Retinal pigment epithelial cell (primary cell): ENCODE measurements at regions not wholly inside any gene's neighbourhood (a gene's known extent, or its start where the extent isn't known, plus 50 kb on each side); places are given as distances from the start of the nearest gene placed in this dataset.
"Not testable (repeated sequence)": the region's sequence is repeated elsewhere in the genome, so short reads cannot be mapped to it uniquely, and the experiment has no call there.

ENCODE experiments used
- DNase-seq: peaks from one replicate; pipeline ENCODE4 v3.0.0-alpha.2; 2010; ENCODE audit warnings: low read depth
- H3K4me3 ChIP-seq: 2 replicates; pipeline ENCODE4 v1.5.1; 2011; ENCODE audit warnings: mild to moderate bottlenecking, low read length, control low read depth, moderate library complexity

DNA sequence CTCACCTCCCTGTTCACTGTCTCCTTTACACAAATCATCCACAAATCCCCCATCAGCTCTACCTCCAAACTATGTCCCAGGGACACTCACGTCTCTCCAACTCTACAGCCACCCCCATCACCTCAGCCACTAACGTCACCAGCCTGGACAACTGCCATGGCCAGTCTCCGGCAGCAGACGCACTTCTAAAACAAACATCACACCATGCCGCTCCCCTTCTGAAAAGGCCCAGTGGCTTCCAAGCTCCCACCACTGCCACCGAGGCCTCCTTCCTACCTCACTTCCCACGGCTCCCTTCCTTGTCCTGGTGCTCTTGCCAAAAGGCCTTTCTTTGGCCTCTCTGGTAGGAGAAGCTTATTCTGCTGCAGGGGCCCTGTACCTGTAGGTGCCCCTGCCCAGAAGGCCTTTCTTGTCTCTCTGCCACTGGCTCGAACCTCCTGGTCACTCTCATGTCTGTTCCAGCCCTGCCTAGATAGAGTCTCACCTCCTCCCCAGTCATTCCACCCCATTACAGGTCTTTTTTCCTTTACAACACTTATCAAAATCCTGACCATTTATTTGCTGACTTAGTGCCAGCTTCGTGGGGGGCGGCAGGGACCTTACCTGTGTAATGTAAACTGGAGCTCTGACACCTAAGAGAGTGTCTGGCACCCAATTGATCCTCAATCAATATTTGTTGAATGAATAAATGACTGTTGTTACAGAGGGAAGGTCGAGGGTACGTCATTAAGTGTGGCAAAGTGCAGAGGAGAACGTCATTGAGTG is 304.2 kb downstream of the GOLGA6L6 start:
- not testable (repeated sequence) for H3K4me3 ChIP-seq

DNA sequence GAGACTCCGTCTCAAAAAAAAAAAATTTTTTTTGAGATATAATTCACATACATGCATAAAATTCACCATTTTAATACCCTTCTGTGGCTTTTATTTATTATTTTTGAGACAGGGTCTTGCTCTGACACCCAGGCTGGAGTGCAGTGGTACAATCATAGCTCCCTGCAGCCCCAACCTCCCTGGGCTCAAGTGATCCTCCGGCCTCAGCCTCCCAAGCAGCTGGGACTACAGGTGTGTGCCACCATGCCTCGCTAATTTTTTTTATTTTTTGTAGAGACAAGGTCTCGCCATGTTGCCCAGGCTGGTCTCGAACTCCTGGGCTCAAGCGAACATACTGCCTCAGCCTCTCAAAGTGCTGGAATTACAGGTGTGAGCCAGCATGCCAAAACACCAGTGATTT is 305.9 kb downstream of the GOLGA6L6 start:
- not testable (repeated sequence) for H3K4me3 ChIP-seq, DNase-seq

More for the DNA sequence above, 304.2 kb downstream of the GOLGA6L6 start:
- DNase-seq, result not testable (repeated sequence)

GRCh38 chr15:20234006-20234540 is 307.5 kb downstream of the GOLGA6L6 start:
- DNase-seq, H3K4me3 ChIP-seq: not testable (repeated sequence)

GRCh38 chr15:20232457-20232856 is 309.1 kb downstream of the GOLGA6L6 start:
- not testable (repeated sequence) for DNase-seq, H3K4me3 ChIP-seq

GRCh38 chr15:20230656-20231055 is 310.9 kb downstream of the GOLGA6L6 start:
- not testable (repeated sequence) for DNase-seq, H3K4me3 ChIP-seq

- DNase-seq, H3K4me3 ChIP-seq: not testable (repeated sequence)
Measured at GRCh38 chr15:20228791-20229190, 312.8 kb downstream of the GOLGA6L6 start.

DNA sequence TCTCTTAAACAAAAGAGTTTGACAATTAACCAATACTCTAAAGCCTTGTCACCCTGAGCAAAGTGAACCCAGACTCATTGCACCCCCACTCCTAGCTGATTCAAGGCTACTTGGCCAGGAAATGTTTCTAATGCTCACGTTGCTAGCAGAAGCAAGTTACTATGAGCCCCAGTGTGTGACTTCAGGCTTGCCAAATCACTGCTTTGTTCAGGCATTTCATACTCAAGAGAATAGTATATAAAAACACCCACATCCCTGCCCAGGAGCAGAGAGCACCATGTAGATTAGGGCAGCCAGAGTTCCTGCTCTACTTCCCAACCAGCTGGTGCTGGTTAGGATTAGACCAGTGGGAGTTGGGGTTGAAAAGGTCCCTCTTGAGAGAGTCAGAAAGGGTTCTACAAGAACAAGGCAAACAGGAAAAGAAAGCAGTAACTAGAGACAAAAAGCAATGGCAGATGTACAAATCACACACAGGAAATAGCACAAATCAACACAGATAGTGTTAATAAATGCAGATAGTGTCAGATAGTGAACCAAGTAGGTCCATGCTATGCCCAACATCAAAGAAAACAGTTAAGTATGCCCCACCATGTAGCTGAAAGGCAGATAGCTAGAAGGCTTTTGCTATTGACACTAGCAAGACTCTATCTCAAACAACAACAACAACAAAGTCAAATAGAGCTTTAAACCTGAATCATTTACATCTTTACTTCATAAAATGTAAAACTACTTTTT is 314.3 kb downstream of the GOLGA6L6 start:
- H3K4me3 ChIP-seq, DNase-seq: not testable (repeated sequence)

DNA sequence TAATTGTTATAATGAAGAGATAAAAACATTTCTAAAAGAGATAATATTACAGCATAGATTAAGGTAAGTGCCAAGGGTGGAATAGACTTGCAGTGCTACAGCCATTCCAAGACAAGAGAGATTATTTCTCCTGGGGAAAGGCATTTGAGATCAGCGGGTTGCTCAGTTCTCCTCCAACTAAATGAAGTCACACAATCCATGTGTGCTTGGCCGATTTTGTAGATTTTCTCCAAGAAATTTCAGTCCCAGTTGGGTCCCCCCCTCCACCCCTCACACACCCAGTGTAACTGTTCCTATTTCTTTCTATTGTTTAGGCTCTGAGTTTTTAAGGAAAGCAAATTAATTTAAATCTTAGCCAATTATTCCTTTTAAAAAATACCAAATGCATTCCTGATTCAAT is 315.1 kb downstream of the GOLGA6L6 start:
- H3K4me3 ChIP-seq, DNase-seq: not testable (repeated sequence)

GRCh38 chr15:20221063-20221462 is 320.5 kb downstream of the GOLGA6L6 start:
- H3K4me3 ChIP-seq, DNase-seq: not testable (repeated sequence)

DNA sequence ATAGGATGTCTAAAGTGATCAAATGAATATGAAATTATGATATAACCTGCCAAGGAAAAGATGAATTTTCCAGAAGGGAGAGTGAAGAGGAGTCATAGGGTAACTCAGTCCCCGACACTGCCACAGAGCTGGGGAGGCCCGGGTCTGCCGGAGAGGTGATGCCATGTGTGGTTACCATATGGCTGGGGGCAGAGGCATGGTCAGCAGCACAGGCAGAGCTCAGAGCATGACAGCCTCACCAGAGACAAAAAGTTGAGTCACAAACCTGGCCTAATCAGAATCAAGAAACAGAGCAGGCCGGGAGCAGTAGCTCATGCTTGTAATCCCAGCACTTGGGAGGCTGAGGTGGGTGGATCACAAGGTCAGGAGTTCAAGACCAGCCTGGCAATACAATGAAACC is 322.4 kb downstream of the GOLGA6L6 start:
- not testable (repeated sequence) for DNase-seq, H3K4me3 ChIP-seq

DNA sequence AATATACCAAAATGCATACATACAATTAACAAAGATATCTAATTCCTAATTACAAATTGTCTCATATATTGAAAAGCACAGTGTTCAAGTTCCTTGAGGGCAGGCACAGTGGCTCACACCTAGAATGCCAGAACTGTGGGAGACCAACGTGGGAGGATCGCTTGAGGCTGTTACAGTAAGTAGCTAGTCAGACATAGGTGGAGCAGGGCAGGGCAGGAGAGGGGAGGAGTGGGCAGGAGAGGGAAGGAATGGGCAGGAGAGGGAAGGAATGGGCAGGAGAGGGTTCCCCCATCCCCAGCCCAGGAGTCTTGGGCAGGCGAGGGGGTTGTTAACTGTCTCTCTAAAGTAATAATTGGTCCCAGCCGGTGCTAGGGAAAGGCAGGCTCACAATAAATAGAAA is 325.9 kb downstream of the GOLGA6L6 start:
- DNase-seq, H3K4me3 ChIP-seq: not testable (repeated sequence)

GRCh38 chr15:20214101-20214500 is 327.5 kb downstream of the GOLGA6L6 start:
- not testable (repeated sequence) for DNase-seq, H3K4me3 ChIP-seq

DNA sequence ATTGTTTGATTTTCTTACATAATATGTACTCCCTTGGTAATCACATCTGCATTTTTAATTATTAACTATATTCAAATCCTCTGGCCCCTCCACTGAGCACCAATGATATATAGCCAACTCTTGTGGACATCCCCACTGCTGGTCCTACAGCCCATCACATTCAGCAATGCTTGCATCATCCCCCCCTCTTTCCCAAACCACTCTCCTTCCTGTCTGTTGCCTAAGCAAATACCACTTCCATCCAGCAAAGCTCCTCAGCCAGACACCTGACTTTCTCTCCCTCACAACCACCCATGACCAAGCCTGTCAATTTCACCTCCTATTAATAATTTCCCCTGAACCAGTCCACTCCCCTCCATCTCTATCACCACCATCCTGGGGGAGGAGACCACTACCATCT is 330.1 kb downstream of the GOLGA6L6 start:
- not testable (repeated sequence) for H3K4me3 ChIP-seq, DNase-seq

DNA sequence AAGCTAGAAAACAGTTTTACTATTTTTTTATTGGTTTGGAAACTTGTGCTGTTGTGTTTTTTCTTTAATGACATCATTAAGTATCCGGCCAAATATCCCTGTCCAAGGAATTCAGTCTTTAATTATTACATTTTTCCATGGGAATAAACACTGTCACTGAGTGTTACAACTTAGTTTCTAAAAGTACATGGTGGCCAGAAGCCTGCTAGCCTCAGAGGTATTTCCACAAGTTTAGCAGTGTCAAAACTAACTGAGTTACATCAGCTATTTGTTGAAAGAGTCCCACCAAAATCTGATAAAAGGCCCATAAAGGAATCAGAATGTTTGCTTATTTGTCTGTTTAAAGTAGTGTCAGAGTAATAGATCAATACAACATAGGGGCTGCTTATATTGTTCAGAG is 331.6 kb downstream of the GOLGA6L6 start:
- not testable (repeated sequence) for DNase-seq, H3K4me3 ChIP-seq

GRCh38 chr15:20207607-20208006 is 334.0 kb downstream of the GOLGA6L6 start:
- DNase-seq, H3K4me3 ChIP-seq: not testable (repeated sequence)

DNA sequence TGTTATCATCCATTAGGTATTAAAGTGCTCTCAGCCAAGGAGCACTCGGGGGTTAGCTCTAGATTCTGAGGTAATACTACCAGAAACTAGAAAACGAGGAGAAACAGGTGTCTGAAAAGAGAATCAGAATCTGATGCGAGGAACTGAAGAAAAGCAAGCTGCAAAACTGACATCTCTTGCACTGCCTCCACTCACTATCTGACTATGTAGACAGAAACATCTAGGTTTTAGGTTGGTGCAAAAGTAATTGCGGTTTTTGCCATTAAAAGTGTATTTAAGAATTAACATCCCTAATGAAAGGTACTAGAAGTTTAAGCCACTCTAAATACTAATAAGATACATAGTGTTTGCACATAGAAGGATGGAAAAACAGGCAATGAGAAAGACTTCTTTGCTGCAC is 334.4 kb downstream of the GOLGA6L6 start:
- not testable (repeated sequence) for DNase-seq, H3K4me3 ChIP-seq

- DNase-seq, result not testable (repeated sequence)
Measured at GRCh38 chr15:20204177-20204866, 337.3 kb downstream of the GOLGA6L6 start.

GRCh38 chr15:20203649-20204150 is 337.9 kb downstream of the GOLGA6L6 start:
- not testable (repeated sequence) for H3K4me3 ChIP-seq, DNase-seq

More at GRCh38 chr15:20204177-20204866, 337.3 kb downstream of the GOLGA6L6 start:
- not testable (repeated sequence) for H3K4me3 ChIP-seq

DNA sequence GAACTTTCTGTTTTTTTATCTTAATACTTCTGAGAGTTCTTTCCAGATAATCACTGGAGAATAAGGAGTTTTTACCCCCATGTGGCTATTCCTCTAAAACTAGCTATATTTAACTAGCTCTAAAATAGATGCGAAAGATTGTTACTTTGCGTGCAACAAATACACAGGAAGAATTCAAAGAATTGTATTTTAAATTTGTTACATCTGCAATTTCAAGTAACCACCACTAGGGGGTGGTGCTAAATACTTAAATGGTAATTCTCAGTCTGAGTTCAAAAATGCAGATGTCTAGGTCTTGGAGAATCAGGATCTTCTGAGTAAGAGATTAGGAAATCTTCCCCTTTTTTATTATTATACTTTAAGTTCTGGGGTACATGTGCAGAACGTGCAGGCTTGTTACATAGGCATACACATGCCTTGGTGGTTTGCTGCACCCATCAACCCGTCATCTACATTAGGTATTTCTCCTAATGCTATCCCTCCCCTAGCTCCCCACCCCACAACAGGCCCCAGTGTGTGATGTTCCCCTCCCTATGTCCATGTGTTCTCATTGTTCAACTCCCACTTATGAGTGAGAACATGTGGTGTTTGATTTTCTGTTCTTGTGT is 346.9 kb downstream of the GOLGA6L6 start:
- not testable (repeated sequence) for H3K4me3 ChIP-seq, DNase-seq
